Mesendoderm (in vitro differentiated cells): ENCODE measurements at regions not wholly inside any gene's neighbourhood (a gene's known extent, or its start where the extent isn't known, plus 50 kb on each side); places are given as distances from the start of the nearest gene placed in this dataset.
A peak's percentile ranks its signal among the peaks of the same experiment; 100 is the strongest.

ENCODE experiments used
- DNase-seq: peaks from one replicate; pipeline ENCODE4 v3.0.0; 2013
- H2AK5ac ChIP-seq: 2 replicates; pipeline ENCODE4 v1.6.1; 2013; ENCODE audit warnings: low read length, inconsistent platforms
- H2BK120ac ChIP-seq: 2 replicates; pipeline ENCODE4 v1.6.1; 2013; ENCODE audit warnings: low read depth, mild to moderate bottlenecking, low read length, moderate library complexity, mixed read lengths
- H2BK15ac ChIP-seq: replicated peaks from 2 replicates; pipeline ENCODE4 v1.6.1; 2013; ENCODE audit warnings: low read depth, mild to moderate bottlenecking, moderate library complexity
- H2BK5ac ChIP-seq: 2 replicates; pipeline ENCODE4 v1.6.1; 2013; ENCODE audit warnings: low read length, inconsistent platforms
- H3K18ac ChIP-seq: 2 replicates; pipeline ENCODE4 v1.6.1; 2013; ENCODE audit warnings: mild to moderate bottlenecking, low read length, mixed read lengths
- H3K23ac ChIP-seq: one replicate; pipeline ENCODE4 v1.6.1; 2013; ENCODE audit warnings: low read length
- H3K27ac ChIP-seq: 2 replicates; pipeline ENCODE4 v1.5.1; 2013; ENCODE audit warnings: low read depth, mild to moderate bottlenecking, inconsistent platforms, low read length, moderate library complexity
- H3K27me3 ChIP-seq: 2 replicates; pipeline ENCODE4 v1.6.1; 2013; ENCODE audit warnings: low read length, control low read depth, mild to moderate bottlenecking, inconsistent platforms; ENCODE audit not compliant: insufficient read depth, poor library complexity
- H3K36me3 ChIP-seq: 2 replicates; pipeline ENCODE4 v1.6.1; 2013; ENCODE audit warnings: low read length, inconsistent platforms; ENCODE audit not compliant: control insufficient read depth, insufficient read depth
- H3K4ac ChIP-seq: one replicate; pipeline ENCODE4 v1.6.1; 2013; ENCODE audit warnings: low read depth, mild to moderate bottlenecking, low read length, moderate library complexity
- H3K4me1 ChIP-seq: 2 replicates; pipeline ENCODE4 v1.6.1; 2013; ENCODE audit warnings: low read depth, low read length, inconsistent platforms; ENCODE audit not compliant: control insufficient read depth
- H3K4me2 ChIP-seq: 2 replicates; pipeline ENCODE4 v1.6.1; 2013; ENCODE audit warnings: low read length
- H3K4me3 ChIP-seq: 2 replicates; pipeline ENCODE4 v1.5.1; 2013; ENCODE audit warnings: mild to moderate bottlenecking, low read length
- H3K56ac ChIP-seq: one replicate; pipeline ENCODE4 v1.6.1; 2013; ENCODE audit warnings: low read length
- H3K79me1 ChIP-seq: 2 replicates; pipeline ENCODE4 v1.6.1; 2013; ENCODE audit warnings: low read length, inconsistent platforms
- H3K79me2 ChIP-seq: 2 replicates; pipeline ENCODE4 v1.6.1; 2013; ENCODE audit warnings: mild to moderate bottlenecking, low read length; ENCODE audit not compliant: control insufficient read depth, insufficient read depth
- H3K9ac ChIP-seq: 2 replicates; pipeline ENCODE4 v1.6.1; 2013; ENCODE audit warnings: low read length, inconsistent platforms
- H4K5ac ChIP-seq: one replicate; pipeline ENCODE4 v1.6.1; 2013; ENCODE audit warnings: low read length
- H4K8ac ChIP-seq: one replicate; pipeline ENCODE4 v1.6.1; 2013; ENCODE audit warnings: low read depth, mild to moderate bottlenecking, control low read depth, low read length, moderate library complexity
- WGBS: extraction: QIAGEN DNeasy Blood & Tissue Kit; methylation state at CpG from one replicate; pipeline ENCODE4 v1.1.7; 2013; ENCODE audit warnings: low lambda C conversion rate, missing lambda C conversion rate; ENCODE audit not compliant: insufficient coverage; ENCODE audit errors: extremely low coverage; 5-methylcytosine and 5-hydroxymethylcytosine counted together

GRCh38 chr22:49142296-49142695 lies 685.4 kb downstream of the BRD1 start:
- no peaks in the 10 kb centered on the region for H3K4me1 ChIP-seq
- no peaks in the 10 kb centered on the region for H3K36me3 ChIP-seq
- H3K56ac ChIP-seq: no peak overlapping the region
- H2BK15ac ChIP-seq: no peak overlapping the region
- no peak overlapping the region for H3K18ac ChIP-seq
- no peak for DNase-seq
- no peak overlapping the region for H2BK5ac ChIP-seq
- no peak overlapping the region for H3K9ac ChIP-seq
- no peak overlapping the region for H3K23ac ChIP-seq
- H3K27ac ChIP-seq: no peak overlapping the region
- no peaks in the 10 kb centered on the region for H3K79me1 ChIP-seq
- no peaks in the 10 kb centered on the region for H3K27me3 ChIP-seq
- no CpG with 5 or more reads among the region's 15 CpGs for WGBS
- no peak overlapping the region for H4K5ac ChIP-seq
- no peaks in the 10 kb centered on the region for H3K79me2 ChIP-seq
- no peak overlapping the region for H3K4me3 ChIP-seq
- no peak overlapping the region for H2BK120ac ChIP-seq
- H3K4ac ChIP-seq: no peak overlapping the region
- no peak overlapping the region for H3K4me2 ChIP-seq
- no peak overlapping the region for H2AK5ac ChIP-seq
- H4K8ac ChIP-seq: no peak overlapping the region

- no peaks in the 10 kb centered on the region for H3K79me1 ChIP-seq
These were observed 685.9 kb downstream of the BRD1 start for GRCh38 chr22:49141761-49142160.

GRCh38 chr22:49140911-49141665 lies 686.6 kb downstream of the BRD1 start:
- H3K4me3 ChIP-seq: no peak overlapping the region
- H2BK120ac ChIP-seq: no peak overlapping the region
- no peak overlapping the region for H3K18ac ChIP-seq
- H2BK15ac ChIP-seq: no peak overlapping the region
- no peak overlapping the region for H3K23ac ChIP-seq
- no peak overlapping the region for H3K9ac ChIP-seq
- no peak overlapping the region for H3K4ac ChIP-seq
- H3K79me1 ChIP-seq: no peaks in the 10 kb centered on the region
- H3K27ac ChIP-seq: no peak overlapping the region
- no peaks in the 10 kb centered on the region for H3K27me3 ChIP-seq
- H3K4me1 ChIP-seq: no peaks in the 10 kb centered on the region
- no peak overlapping the region for H4K8ac ChIP-seq
- H3K4me2 ChIP-seq: no peak overlapping the region
- no peaks in the 10 kb centered on the region for H3K79me2 ChIP-seq
- peak overlapping the region; percentile 34 for H3K56ac ChIP-seq
- H2AK5ac ChIP-seq: no peak overlapping the region
- WGBS: no CpG with 5 or more reads among the region's 24 CpGs
- H4K5ac ChIP-seq: peak overlapping the region; percentile 71
- peak; percentile 45 for DNase-seq
- no peaks in the 10 kb centered on the region for H3K36me3 ChIP-seq
- no peak overlapping the region for H2BK5ac ChIP-seq

More at GRCh38 chr22:49141761-49142160, 685.9 kb downstream of the BRD1 start:
- Histone ChIP-seq H3K4me2 (no peak overlapping the region), H2BK120ac (no peak overlapping the region), H3K79me2 (no peaks in the 10 kb centered on the region), H2BK15ac (no peak overlapping the region), H3K4me3 (no peak overlapping the region), H3K18ac (no peak overlapping the region), H3K27ac (no peak overlapping the region), H3K23ac (no peak overlapping the region), H2BK5ac (no peak overlapping the region), H3K4ac (no peak overlapping the region), H2AK5ac (no peak overlapping the region), H4K8ac (no peak overlapping the region), H3K4me1 (no peaks in the 10 kb centered on the region), H3K56ac (no peak overlapping the region), H3K36me3 (no peaks in the 10 kb centered on the region), H3K27me3 (no peaks in the 10 kb centered on the region), H3K9ac (no peak overlapping the region), H4K5ac (no peak overlapping the region)
- DNase-seq: no peak
- WGBS: no CpG with 5 or more reads among the region's 11 CpGs

- no peaks in the 10 kb centered on the region for H3K4me1 ChIP-seq
- H2BK15ac ChIP-seq: no peak overlapping the region
- no peak overlapping the region for H3K18ac ChIP-seq
- DNase-seq: no peak
- peak overlapping the region; percentile 25 for H3K56ac ChIP-seq
- H4K5ac ChIP-seq: no peak overlapping the region
- no peaks in the 10 kb centered on the region for H3K79me1 ChIP-seq
- no peak overlapping the region for H2AK5ac ChIP-seq
- no peak overlapping the region for H2BK120ac ChIP-seq
- H4K8ac ChIP-seq: no peak overlapping the region
- H3K27ac ChIP-seq: no peak overlapping the region
- H3K79me2 ChIP-seq: no peaks in the 10 kb centered on the region
- no peak overlapping the region for H3K4me2 ChIP-seq
- H3K9ac ChIP-seq: no peak overlapping the region
- no peak overlapping the region for H3K4ac ChIP-seq
- H3K4me3 ChIP-seq: no peak overlapping the region
- H3K36me3 ChIP-seq: no peaks in the 10 kb centered on the region
- H3K23ac ChIP-seq: no peak overlapping the region
- no peaks in the 10 kb centered on the region for H3K27me3 ChIP-seq
- no CpG with 5 or more reads among the region's 15 CpGs for WGBS
- H2BK5ac ChIP-seq: no peak overlapping the region
These were observed 688.1 kb downstream of the BRD1 start for GRCh38 chr22:49139492-49140151.

GRCh38 chr22:49138250-49138790 lies 689.4 kb downstream of the BRD1 start:
- H2BK15ac ChIP-seq: no peak overlapping the region
- no peak overlapping the region for H4K5ac ChIP-seq
- no peak for DNase-seq
- 100% methylated on average over 1 of the region's 1 CpG for WGBS
- H3K79me1 ChIP-seq: no peaks in the 10 kb centered on the region
- no peak overlapping the region for H3K56ac ChIP-seq
- H3K4me2 ChIP-seq: no peak overlapping the region
- H3K4me1 ChIP-seq: no peaks in the 10 kb centered on the region
- H3K4ac ChIP-seq: no peak overlapping the region
- H2AK5ac ChIP-seq: no peak overlapping the region
- H3K27ac ChIP-seq: no peak overlapping the region
- H4K8ac ChIP-seq: no peak overlapping the region
- H3K23ac ChIP-seq: no peak overlapping the region
- H2BK120ac ChIP-seq: no peak overlapping the region
- no peaks in the 10 kb centered on the region for H3K36me3 ChIP-seq
- no peak overlapping the region for H3K4me3 ChIP-seq
- no peak overlapping the region for H3K9ac ChIP-seq
- no peak overlapping the region for H2BK5ac ChIP-seq
- H3K79me2 ChIP-seq: no peaks in the 10 kb centered on the region
- H3K18ac ChIP-seq: no peak overlapping the region
- H3K27me3 ChIP-seq: no peaks in the 10 kb centered on the region
